ENCODE measurements at regions not wholly inside any gene's neighbourhood (a gene's known extent, or its start where the extent isn't known, plus 50 kb on each side); places are given as distances from the start of the nearest gene placed in this dataset.
A peak's percentile ranks its signal among the peaks of the same experiment; 100 is the strongest.

DNA sequence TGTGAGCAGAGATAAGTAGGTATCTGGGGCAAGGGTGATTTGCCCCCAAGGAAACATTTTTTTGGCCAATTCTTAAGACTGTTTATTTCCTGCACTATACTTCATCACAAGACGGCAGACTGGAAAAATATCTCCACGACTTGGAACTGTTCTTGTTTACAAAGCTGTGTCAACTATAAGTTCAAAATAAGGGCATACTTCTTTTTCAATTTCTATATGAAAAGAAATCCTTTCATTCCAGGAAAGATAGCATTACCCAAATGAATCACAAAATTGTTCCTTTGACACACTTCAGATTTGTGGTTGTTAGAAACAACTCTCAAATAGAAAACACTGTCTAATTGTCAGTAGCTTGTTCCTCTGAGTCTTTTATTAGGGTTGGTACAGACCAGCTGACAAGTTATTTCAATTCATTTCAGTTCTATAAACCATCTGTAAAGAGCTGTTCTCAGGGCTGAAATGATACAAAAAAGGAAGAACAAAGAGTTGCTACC, 212.9 kb upstream of the PRDM1 start:
- Histone ChIP-seq H3K9ac (ENCODE audit: insufficient read depth, low read length, poor library complexity, severe bottlenecking) (no peak overlapping the region), H3K27ac (ENCODE audit: low read depth in 1 of 2, low read length in 2 of 2) (peak overlapping the region in 1 of 2 donors; percentile 91), H4K20me1 (ENCODE audit: insufficient read depth, low read length) (no peaks in the 10 kb centered on the region), H3K4me1 (ENCODE audit: control insufficient read depth in 1 of 2, insufficient read depth in 2 of 2, low read length in 2 of 2) (peaks cover 56 to 64% of the 10 kb centered on the region in 2 donors), H2AFZ (ENCODE audit: insufficient read depth, low read depth, low read length, poor library complexity, severe bottlenecking) (no peak overlapping the region), H3K4me3 (replicated peaks in 1 of 3; ENCODE audit: low read depth in 2 of 3, low read length in 3 of 3) (no peak overlapping the region), H3K79me2 (ENCODE audit: insufficient read depth, low read length) (no peaks in the 10 kb centered on the region), H3K4me2 (replicated peaks; ENCODE audit: extremely low read depth, low read length, poor library complexity, severe bottlenecking) (no peak overlapping the region), H3K27me3 (ENCODE audit: control insufficient read depth in 2 of 2, insufficient read depth in 2 of 2, low read length in 2 of 2) (no peaks in the 10 kb centered on the region), H3K36me3 (replicated peaks in 1 of 2; ENCODE audit: control insufficient read depth in 1 of 2, insufficient read depth in 2 of 2, low read length in 2 of 2) (no peaks in the 10 kb centered on the region), H3K9me3 (replicated peaks in 1 of 2; ENCODE audit: control insufficient read depth in 1 of 2, insufficient read depth in 1 of 2, low read length in 2 of 2) (no peaks in the 10 kb centered on the region)
- H3K27ac Mint-ChIP-seq, result peak overlapping the region; percentile 87 to 96 (median 94)
- peaks cover 0 to 3% (median 0%) of the 10 kb centered on the region in 7 donors for H3K9me3 Mint-ChIP-seq
- TF ChIP-seq, protein P1, sequence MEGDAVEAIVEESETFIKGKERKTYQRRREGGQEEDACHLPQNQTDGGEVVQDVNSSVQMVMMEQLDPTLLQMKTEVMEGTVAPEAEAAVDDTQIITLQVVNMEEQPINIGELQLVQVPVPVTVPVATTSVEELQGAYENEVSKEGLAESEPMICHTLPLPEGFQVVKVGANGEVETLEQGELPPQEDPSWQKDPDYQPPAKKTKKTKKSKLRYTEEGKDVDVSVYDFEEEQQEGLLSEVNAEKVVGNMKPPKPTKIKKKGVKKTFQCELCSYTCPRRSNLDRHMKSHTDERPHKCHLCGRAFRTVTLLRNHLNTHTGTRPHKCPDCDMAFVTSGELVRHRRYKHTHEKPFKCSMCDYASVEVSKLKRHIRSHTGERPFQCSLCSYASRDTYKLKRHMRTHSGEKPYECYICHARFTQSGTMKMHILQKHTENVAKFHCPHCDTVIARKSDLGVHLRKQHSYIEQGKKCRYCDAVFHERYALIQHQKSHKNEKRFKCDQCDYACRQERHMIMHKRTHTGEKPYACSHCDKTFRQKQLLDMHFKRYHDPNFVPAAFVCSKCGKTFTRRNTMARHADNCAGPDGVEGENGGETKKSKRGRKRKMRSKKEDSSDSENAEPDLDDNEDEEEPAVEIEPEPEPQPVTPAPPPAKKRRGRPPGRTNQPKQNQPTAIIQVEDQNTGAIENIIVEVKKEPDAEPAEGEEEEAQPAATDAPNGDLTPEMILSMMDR (IDR thresholded peaks at IDR 0.05), result no peak
- no peak for DNase-seq
- intact Hi-C loops (cut with micrococcal nuclease), result loop anchor here in 1 of 2 donors (10.0 kb wide), 1 partner anchor 642 kb away; no protein-coding TSS in a partner anchor
- H3K4me3 Mint-ChIP-seq, result no peak overlapping the region
- WGBS (ENCODE audit: insufficient coverage), result no CpG with 5 or more reads among the region's 2 CpGs
- peaks cover 58% of the 10 kb centered on the region for H3K4me1 Mint-ChIP-seq
- no peaks in the 10 kb centered on the region for H3K27me3 Mint-ChIP-seq (ENCODE audit: low read depth in 3 of 3)
- H3K36me3 Mint-ChIP-seq, result peaks cover under 1 to 3% of the 10 kb centered on the region in 2 donors

DNA sequence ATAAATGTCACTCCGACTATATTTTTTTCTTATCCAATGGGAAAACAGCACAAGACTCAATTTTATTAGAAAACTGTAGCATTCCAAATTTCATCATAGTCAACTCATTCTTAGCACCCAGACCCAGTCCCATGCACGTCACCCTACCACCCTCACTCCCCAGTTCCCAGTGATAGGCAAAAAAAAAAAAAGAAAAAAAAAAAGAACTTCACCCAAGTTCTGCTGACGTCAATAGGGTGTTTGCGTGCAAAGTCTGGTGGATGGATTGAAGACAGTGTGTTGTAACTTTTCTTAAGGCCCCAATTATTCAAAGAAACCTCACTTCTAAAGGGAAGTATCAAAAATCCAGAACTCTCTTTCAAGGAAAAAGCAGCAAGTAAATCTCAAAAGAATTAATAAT, 213.9 kb upstream of the PRDM1 start:
- peak overlapping the region; percentile 12 to 91 for H3K27ac ChIP-seq (ENCODE audit: low read depth in 1 of 2, low read length in 2 of 2)
- intact Hi-C loops (cut with micrococcal nuclease), result loop anchor here in 1 of 2 donors (10.0 kb wide), 1 partner anchor 643 kb away; no protein-coding TSS in a partner anchor
- H4K20me1 ChIP-seq (ENCODE audit: insufficient read depth, low read length), result no peaks in the 10 kb centered on the region
- peaks cover 66 to 74% of the 10 kb centered on the region in 2 donors for H3K4me1 ChIP-seq (ENCODE audit: control insufficient read depth in 1 of 2, insufficient read depth in 2 of 2, low read length in 2 of 2)
- peaks cover 0 to 1% (median 0%) of the 10 kb centered on the region in 3 donors for H3K27me3 Mint-ChIP-seq (ENCODE audit: low read depth in 3 of 3)
- 100% methylated on average over 1 of the region's 4 CpGs for WGBS (ENCODE audit: insufficient coverage)
- no peak overlapping the region for H3K4me2 ChIP-seq (replicated peaks; ENCODE audit: extremely low read depth, low read length, poor library complexity, severe bottlenecking)
- DNase-seq, result peak; percentile 96 to 99 (median 96)
- peaks cover under 1 to 7% (median 2%) of the 10 kb centered on the region in 7 donors for H3K9me3 Mint-ChIP-seq
- no peak overlapping the region for H3K4me3 ChIP-seq (replicated peaks in 1 of 3; ENCODE audit: low read depth in 2 of 3, low read length in 3 of 3)
- no peak overlapping the region for H2AFZ ChIP-seq (ENCODE audit: insufficient read depth, low read depth, low read length, poor library complexity, severe bottlenecking)
- H3K27me3 ChIP-seq (ENCODE audit: control insufficient read depth in 2 of 2, insufficient read depth in 2 of 2, low read length in 2 of 2), result no peaks in the 10 kb centered on the region
- TF ChIP-seq, protein P1 (IDR thresholded peaks at IDR 0.05), result no peak
- peaks cover 66% of the 10 kb centered on the region for H3K4me1 Mint-ChIP-seq
- no peaks in the 10 kb centered on the region for H3K9me3 ChIP-seq (replicated peaks in 1 of 2; ENCODE audit: control insufficient read depth in 1 of 2, insufficient read depth in 1 of 2, low read length in 2 of 2)
- H3K9ac ChIP-seq (ENCODE audit: insufficient read depth, low read length, poor library complexity, severe bottlenecking), result peak overlapping the region; percentile 22
- H3K36me3 ChIP-seq (replicated peaks in 1 of 2; ENCODE audit: control insufficient read depth in 1 of 2, insufficient read depth in 2 of 2, low read length in 2 of 2), result no peaks in the 10 kb centered on the region
- peak overlapping the region in 1 of 2 donors; percentile 15 for H3K4me3 Mint-ChIP-seq
- peaks cover 0 to 6% of the 10 kb centered on the region in 2 donors for H3K36me3 Mint-ChIP-seq
- peak overlapping the region; percentile 87 to 96 (median 94) for H3K27ac Mint-ChIP-seq
- H3K79me2 ChIP-seq (ENCODE audit: insufficient read depth, low read length), result no peaks in the 10 kb centered on the region
